Forelimb muscle (tissue), 1 donor: ENCODE measurements at regions not wholly inside any gene's neighbourhood (a gene's known extent, or its start where the extent isn't known, plus 50 kb on each side); places are given as distances from the start of the nearest gene placed in this dataset.

ENCODE experiments used
- DNase-seq: peaks from one replicate; pipeline ENCODE4 v3.0.0-alpha.2; 2013; ENCODE audit warnings: low read depth

GRCh38 chr5:109917154-109917546, 227.4 kb downstream of the MAN2A1 start:
- DNase-seq: no peak

GRCh38 chr5:109917966-109918365, 228.2 kb downstream of the MAN2A1 start:
- DNase-seq: no peak

GRCh38 chr5:109920736-109921135, 231.0 kb downstream of the MAN2A1 start:
- DNase-seq: no peak

GRCh38 chr5:109921735-109922380, 232.1 kb downstream of the MAN2A1 start:
- no peak for DNase-seq

- DNase-seq: no peak
These were observed 232.8 kb downstream of the MAN2A1 start for GRCh38 chr5:109922381-109922995.

GRCh38 chr5:109923205-109923604, 233.5 kb downstream of the MAN2A1 start:
- no peak for DNase-seq

- no peak for DNase-seq
These were observed 234.7 kb downstream of the MAN2A1 start for GRCh38 chr5:109924237-109925107.

- DNase-seq: no peak
These were observed 237.9 kb downstream of the MAN2A1 start for GRCh38 chr5:109927639-109928038.

GRCh38 chr5:109928046-109928445, 238.3 kb downstream of the MAN2A1 start:
- no peak for DNase-seq

GRCh38 chr5:109928811-109929210, 239.1 kb downstream of the MAN2A1 start:
- no peak for DNase-seq

GRCh38 chr5:109929376-109929775, 239.6 kb downstream of the MAN2A1 start:
- DNase-seq: no peak

- DNase-seq: no peak
These were observed 240.2 kb downstream of the MAN2A1 start for GRCh38 chr5:109929911-109930310.

- no peak for DNase-seq
These were observed 241.5 kb downstream of the MAN2A1 start for GRCh38 chr5:109931049-109931780.

- no peak for DNase-seq
These were observed 246.2 kb downstream of the MAN2A1 start for GRCh38 chr5:109935833-109936490.

GRCh38 chr5:109936996-109937395, 247.3 kb downstream of the MAN2A1 start:
- no peak for DNase-seq

GRCh38 chr5:109937951-109938350, 248.2 kb downstream of the MAN2A1 start:
- DNase-seq: no peak

- no peak for DNase-seq
These were observed 248.7 kb downstream of the MAN2A1 start for GRCh38 chr5:109938453-109938852.

GRCh38 chr5:109939116-109939682, 249.5 kb downstream of the MAN2A1 start:
- DNase-seq: no peak

GRCh38 chr5:109942646-109943045, 252.9 kb downstream of the MAN2A1 start:
- DNase-seq: no peak

GRCh38 chr5:109943701-109944235, 254.0 kb downstream of the MAN2A1 start:
- no peak for DNase-seq

GRCh38 chr5:109944461-109944860, 254.7 kb downstream of the MAN2A1 start:
- DNase-seq: no peak
